ENCODE measurements at regions not wholly inside any gene's neighbourhood (a gene's known extent, or its start where the extent isn't known, plus 50 kb on each side); places are given as distances from the start of the nearest gene placed in this dataset.

DNA sequence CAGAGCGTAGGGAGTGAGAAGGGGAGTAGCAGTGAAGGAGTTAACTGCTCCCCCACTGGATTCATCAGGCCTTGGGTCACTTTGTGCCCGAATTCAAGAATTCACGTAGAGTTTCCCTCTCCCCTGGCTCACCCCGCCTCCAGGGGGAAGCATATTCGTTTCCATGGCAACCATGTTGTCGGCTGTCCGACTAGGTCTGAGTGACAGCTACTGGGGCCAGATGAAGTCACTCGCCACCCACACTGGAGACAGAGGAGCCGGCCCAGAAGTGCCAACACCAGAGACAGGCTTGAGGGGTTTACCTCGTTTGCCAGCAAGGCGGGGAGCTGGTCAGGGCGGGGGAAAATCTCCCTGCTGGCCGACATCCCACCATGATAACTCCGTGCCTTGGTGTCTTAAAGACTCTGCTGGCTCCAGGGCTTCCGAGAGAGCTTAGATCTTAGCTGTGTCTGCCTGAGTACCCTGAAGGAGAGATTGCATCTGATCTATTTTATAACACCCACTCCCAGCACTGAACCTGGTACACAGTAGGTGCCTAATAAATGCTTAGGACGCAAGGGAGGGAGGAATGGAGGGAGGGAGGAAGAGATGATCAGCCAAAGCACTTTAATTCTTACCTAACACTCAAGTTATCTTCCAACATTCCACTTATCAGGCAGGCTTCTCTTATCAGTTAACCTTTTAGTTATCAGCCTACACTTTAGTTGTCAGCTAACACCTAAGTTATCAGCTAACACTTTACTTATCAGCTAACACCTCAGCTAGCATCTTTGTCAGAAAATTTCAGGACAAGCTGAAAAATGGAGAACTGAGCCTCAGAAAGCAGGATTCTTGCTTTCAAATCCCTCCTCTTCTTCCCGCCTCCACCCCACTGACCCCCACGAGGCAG, 57.2 kb upstream of the ZNRF4 start:
- Histone ChIP-seq H2AFZ (no peak overlapping the region), H3K9me2 (ENCODE audit: insufficient read depth) (no peaks in the 10 kb centered on the region), H3K4me1 (replicated peaks; ENCODE audit: insufficient read depth) (no peaks in the 10 kb centered on the region), H4K20me1 (ENCODE audit: insufficient read depth) (no peaks in the 10 kb centered on the region), H3K27ac (no peak overlapping the region), H3K27me3 (ENCODE audit: insufficient read depth, low read depth) (peaks cover 58% of the 10 kb centered on the region), H3K9me3 (ENCODE audit: insufficient read depth, low read depth) (no peaks in the 10 kb centered on the region), H3K36me3 (ENCODE audit: low read depth) (no peaks in the 10 kb centered on the region), H3K4me2 (no peak overlapping the region), H3K79me2 (ENCODE audit: low read depth) (no peaks in the 10 kb centered on the region), H3F3A (ENCODE audit: insufficient read depth, low read depth) (no peaks in the 10 kb centered on the region), H3K4me3 (no peak overlapping the region)
- intact Hi-C loops (cut with micrococcal nuclease; ENCODE audit: unreplicated experiment), result no loop called here
- DNase-seq, result no peak
- CTCF ChIA-PET, result no interaction called here
- POLR2A ChIA-PET (ENCODE audit: unreplicated experiment), result no interaction called here
- no TSS peak for BruUV-seq (replicated peaks)
- TF ChIP-seq EZH2 (IDR thresholded peaks at IDR 0.05; ENCODE audit: low read depth), result no peak
- TF ChIP-seq, protein P1, sequence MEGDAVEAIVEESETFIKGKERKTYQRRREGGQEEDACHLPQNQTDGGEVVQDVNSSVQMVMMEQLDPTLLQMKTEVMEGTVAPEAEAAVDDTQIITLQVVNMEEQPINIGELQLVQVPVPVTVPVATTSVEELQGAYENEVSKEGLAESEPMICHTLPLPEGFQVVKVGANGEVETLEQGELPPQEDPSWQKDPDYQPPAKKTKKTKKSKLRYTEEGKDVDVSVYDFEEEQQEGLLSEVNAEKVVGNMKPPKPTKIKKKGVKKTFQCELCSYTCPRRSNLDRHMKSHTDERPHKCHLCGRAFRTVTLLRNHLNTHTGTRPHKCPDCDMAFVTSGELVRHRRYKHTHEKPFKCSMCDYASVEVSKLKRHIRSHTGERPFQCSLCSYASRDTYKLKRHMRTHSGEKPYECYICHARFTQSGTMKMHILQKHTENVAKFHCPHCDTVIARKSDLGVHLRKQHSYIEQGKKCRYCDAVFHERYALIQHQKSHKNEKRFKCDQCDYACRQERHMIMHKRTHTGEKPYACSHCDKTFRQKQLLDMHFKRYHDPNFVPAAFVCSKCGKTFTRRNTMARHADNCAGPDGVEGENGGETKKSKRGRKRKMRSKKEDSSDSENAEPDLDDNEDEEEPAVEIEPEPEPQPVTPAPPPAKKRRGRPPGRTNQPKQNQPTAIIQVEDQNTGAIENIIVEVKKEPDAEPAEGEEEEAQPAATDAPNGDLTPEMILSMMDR (conservative IDR thresholded peaks at IDR 0.05), result no peak

DNA sequence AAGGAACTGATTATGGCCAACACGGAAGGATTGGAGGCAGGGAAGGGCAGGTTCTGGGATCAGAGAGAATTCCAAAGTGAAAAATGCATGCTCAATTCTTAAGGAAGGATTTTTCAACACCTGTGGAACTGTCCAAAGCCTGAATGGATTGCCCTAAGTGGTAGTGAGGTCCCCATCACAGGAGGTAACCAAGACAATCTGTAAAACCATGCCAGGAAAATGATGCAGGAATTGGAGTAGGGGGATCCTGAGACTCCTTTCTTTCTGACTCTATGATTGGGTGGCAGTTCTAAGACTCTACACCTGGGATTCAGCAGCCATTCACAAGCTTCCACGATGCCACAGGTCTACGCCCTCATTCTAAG, 56.5 kb upstream of the ZNRF4 start:
- DNase-seq, result no peak
- Histone ChIP-seq H3K4me3 (no peak overlapping the region), H4K20me1 (ENCODE audit: insufficient read depth) (no peaks in the 10 kb centered on the region), H3K27me3 (ENCODE audit: insufficient read depth, low read depth) (peaks cover 55% of the 10 kb centered on the region), H3K79me2 (ENCODE audit: low read depth) (no peaks in the 10 kb centered on the region), H3K36me3 (ENCODE audit: low read depth) (no peaks in the 10 kb centered on the region), H3K9me3 (ENCODE audit: insufficient read depth, low read depth) (no peaks in the 10 kb centered on the region), H3K4me2 (no peak overlapping the region), H3K9me2 (ENCODE audit: insufficient read depth) (no peaks in the 10 kb centered on the region), H2AFZ (no peak overlapping the region), H3K4me1 (replicated peaks; ENCODE audit: insufficient read depth) (no peaks in the 10 kb centered on the region), H3K27ac (no peak overlapping the region), H3F3A (ENCODE audit: insufficient read depth, low read depth) (no peaks in the 10 kb centered on the region)
- intact Hi-C loops (cut with micrococcal nuclease; ENCODE audit: unreplicated experiment), result no loop called here
- ChIA-PET POLR2A (ENCODE audit: unreplicated experiment) (no interaction called here), CTCF (no interaction called here)
- TF ChIP-seq, protein P1 (conservative IDR thresholded peaks at IDR 0.05), result no peak
- TF ChIP-seq EZH2 (IDR thresholded peaks at IDR 0.05; ENCODE audit: low read depth), result no peak
- BruUV-seq (replicated peaks), result no TSS peak

DNA sequence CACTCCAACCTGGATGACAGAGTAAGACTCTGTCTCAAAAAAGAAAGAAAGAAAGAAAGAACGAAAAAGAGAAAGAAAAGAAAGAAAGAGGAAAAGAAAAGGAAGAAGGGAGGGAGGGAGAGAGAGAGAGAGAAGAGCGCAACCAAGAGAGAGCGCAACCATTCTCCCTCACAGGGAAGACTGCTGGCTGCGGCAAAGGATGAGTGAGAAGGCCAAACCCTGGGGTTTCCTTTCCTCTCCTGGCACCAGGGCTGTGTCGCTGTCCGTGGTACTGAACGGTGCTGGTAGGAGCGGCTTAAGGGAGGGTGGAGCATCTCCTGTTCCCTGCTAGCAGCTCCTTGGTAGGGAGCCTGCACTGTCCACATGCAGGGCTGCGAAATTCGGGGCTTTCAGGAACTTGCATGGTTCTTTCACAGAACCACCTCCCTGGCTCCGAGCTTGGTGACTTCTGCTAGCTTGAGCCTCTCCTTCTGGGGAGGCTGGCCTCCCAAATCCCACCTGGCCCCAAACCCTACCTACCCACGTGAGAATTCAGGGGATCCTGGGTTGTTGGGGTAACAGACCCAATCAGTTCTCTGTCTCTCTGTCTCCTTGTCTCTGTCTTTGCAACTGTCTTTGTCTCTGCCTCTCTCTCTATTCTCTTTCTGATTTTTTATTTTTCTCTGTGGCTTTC, 51.1 kb upstream of the ZNRF4 start:
- Histone ChIP-seq H3K4me1 (replicated peaks; ENCODE audit: insufficient read depth) (no peaks in the 10 kb centered on the region), H3K27me3 (ENCODE audit: insufficient read depth, low read depth) (peaks cover 36% of the 10 kb centered on the region), H2AFZ (no peak overlapping the region), H3K4me3 (no peak overlapping the region), H3K4me2 (no peak overlapping the region), H3K9me3 (ENCODE audit: insufficient read depth, low read depth) (no peaks in the 10 kb centered on the region), H3K27ac (no peak overlapping the region), H4K20me1 (ENCODE audit: insufficient read depth) (no peaks in the 10 kb centered on the region), H3K79me2 (ENCODE audit: low read depth) (no peaks in the 10 kb centered on the region), H3K36me3 (ENCODE audit: low read depth) (no peaks in the 10 kb centered on the region), H3K9me2 (ENCODE audit: insufficient read depth) (no peaks in the 10 kb centered on the region), H3F3A (ENCODE audit: insufficient read depth, low read depth) (no peaks in the 10 kb centered on the region)
- TF ChIP-seq, protein P1 (conservative IDR thresholded peaks at IDR 0.05), result no peak
- TF ChIP-seq EZH2 (IDR thresholded peaks at IDR 0.05; ENCODE audit: low read depth), result no peak
- ChIA-PET CTCF (interaction anchor here (0.5 to 0.7 kb wide), 2 partner anchors 76 to 140 kb away, joined by 3 to 6 read pairs; no protein-coding TSS in a partner anchor), POLR2A (ENCODE audit: unreplicated experiment) (no interaction called here)
- intact Hi-C loops (cut with micrococcal nuclease; ENCODE audit: unreplicated experiment), result no loop called here
- DNase-seq, result peak; percentile 60 to 76
- BruUV-seq (replicated peaks), result no TSS peak

Data from PC-9 (cell line).